ENCODE measurements at regions not wholly inside any gene's neighbourhood (a gene's known extent, or its start where the extent isn't known, plus 50 kb on each side); places are given as distances from the start of the nearest gene placed in this dataset.

DNA sequence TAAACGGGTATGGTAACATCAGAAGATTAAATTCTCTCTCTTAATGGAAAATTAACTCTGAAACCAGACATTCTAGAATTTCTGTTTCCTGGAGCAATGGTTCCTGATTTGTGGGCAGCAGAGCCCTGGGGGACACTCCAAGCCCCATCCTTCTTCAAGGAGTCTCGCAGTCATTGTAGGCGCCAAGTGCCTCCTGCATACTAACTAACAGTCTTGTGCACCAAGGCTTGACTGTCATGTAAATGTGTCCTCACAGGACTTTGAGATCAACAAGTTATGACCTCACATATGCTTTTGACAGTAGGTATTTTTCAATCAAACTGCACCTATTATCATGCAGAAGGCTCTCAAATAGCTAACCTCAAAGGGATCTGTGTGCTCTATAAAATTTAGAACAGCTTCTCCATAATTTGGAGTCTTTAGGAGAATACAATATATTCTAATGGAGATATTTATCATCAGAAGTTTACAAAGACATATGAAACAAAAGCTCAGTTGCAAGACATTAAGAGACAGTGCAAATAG, 52.1 kb upstream of the COPS8 start:
- DNase-seq (ENCODE audit: low spot score) (no peak), ATAC-seq (no peak)
- H3K36me3 Mint-ChIP-seq: no peaks in the 10 kb centered on the region
- H3K27me3 Mint-ChIP-seq (ENCODE audit: low read depth): no peaks in the 10 kb centered on the region; the same call in 1 of the 2 replicates
- H3K9me3 Mint-ChIP-seq: peaks cover 6% of the 10 kb centered on the region; the same call in 1 of the 2 replicates
- ChIA-PET POLR2A (no interaction called here), CTCF (interaction anchor here (1.6 kb wide), 1 partner anchor 521 kb away, joined by 5 read pairs; no protein-coding TSS in a partner anchor)
- H3K4me3 Mint-ChIP-seq: no peak overlapping the region
- H3K27ac Mint-ChIP-seq: no peak overlapping the region
- TF ChIP-seq HMGXB4 (CRISPR knock-in tag; IDR thresholded peaks at IDR 0.05) (no peak), ERG (CRISPR knock-in tag; IDR thresholded peaks at IDR 0.05) (no peak), IRF2 (CRISPR knock-in tag; IDR thresholded peaks at IDR 0.05; ENCODE audit: borderline replicate concordance, low read depth) (no peak), NR2C2 (CRISPR knock-in tag; IDR thresholded peaks at IDR 0.05) (no peak), MLX (CRISPR knock-in tag; IDR thresholded peaks at IDR 0.05) (no peak), ZNF138 (CRISPR knock-in tag; conservative IDR thresholded peaks at IDR 0.05) (no peak), FOXJ3 (CRISPR knock-in tag; IDR thresholded peaks at IDR 0.05; ENCODE audit: borderline replicate concordance) (no peak), GABPB1 (CRISPR knock-in tag; IDR thresholded peaks at IDR 0.05) (no peak)
- TF ChIP-seq, protein P1, sequence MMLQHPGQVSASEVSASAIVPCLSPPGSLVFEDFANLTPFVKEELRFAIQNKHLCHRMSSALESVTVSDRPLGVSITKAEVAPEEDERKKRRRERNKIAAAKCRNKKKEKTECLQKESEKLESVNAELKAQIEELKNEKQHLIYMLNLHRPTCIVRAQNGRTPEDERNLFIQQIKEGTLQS (CRISPR knock-in tag; conservative IDR thresholded peaks at IDR 0.05): no peak
- peaks cover 2% of the 10 kb centered on the region; the same call in 1 of the 2 replicates for H3K4me1 Mint-ChIP-seq

GRCh38 chr2:237035781-237036475, 49.8 kb upstream of the COPS8 start:
- H3K27ac Mint-ChIP-seq: no peak overlapping the region
- POLR2A ChIA-PET: no interaction called here

More at GRCh38 chr2:237035781-237036475, 49.8 kb upstream of the COPS8 start:
- CTCF ChIA-PET: no interaction called here
- Mint-ChIP-seq H3K4me1 (peaks cover 13% of the 10 kb centered on the region), H3K27me3 (ENCODE audit: low read depth) (no peaks in the 10 kb centered on the region; the same call in 1 of the 2 replicates), H3K36me3 (no peaks in the 10 kb centered on the region), H3K4me3 (no peak overlapping the region), H3K9me3 (peaks cover 6% of the 10 kb centered on the region; the same call in 1 of the 2 replicates)
- ATAC-seq: no peak
- TF ChIP-seq, protein P2, sequence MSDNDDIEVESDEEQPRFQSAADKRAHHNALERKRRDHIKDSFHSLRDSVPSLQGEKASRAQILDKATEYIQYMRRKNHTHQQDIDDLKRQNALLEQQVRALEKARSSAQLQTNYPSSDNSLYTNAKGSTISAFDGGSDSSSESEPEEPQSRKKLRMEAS (CRISPR knock-in tag; IDR thresholded peaks at IDR 0.05): no peak
- TF ChIP-seq ERG (CRISPR knock-in tag; IDR thresholded peaks at IDR 0.05): no peak
- TF ChIP-seq ATF1 (CRISPR knock-in tag; IDR thresholded peaks at IDR 0.05): no peak
- TF ChIP-seq TCF7 (CRISPR knock-in tag; IDR thresholded peaks at IDR 0.05; ENCODE audit: low read depth): no peak
- no peak for TF ChIP-seq ZNF416 (CRISPR knock-in tag; IDR thresholded peaks at IDR 0.05)
- no peak for TF ChIP-seq SMAD4 (CRISPR knock-in tag; IDR thresholded peaks at IDR 0.05)
- TF ChIP-seq ZNF423 (CRISPR knock-in tag; IDR thresholded peaks at IDR 0.05): no peak
- no peak for TF ChIP-seq NFYB (CRISPR knock-in tag; conservative IDR thresholded peaks at IDR 0.05; ENCODE audit: low read depth)
- TF ChIP-seq ZNF396 (CRISPR knock-in tag; IDR thresholded peaks at IDR 0.05; ENCODE audit: borderline replicate concordance): no peak
- TF ChIP-seq SOX15 (CRISPR knock-in tag; IDR thresholded peaks at IDR 0.05): no peak
- no peak for TF ChIP-seq HMGA2 (CRISPR knock-in tag; IDR thresholded peaks at IDR 0.05)
- no peak for TF ChIP-seq GABPB1 (CRISPR knock-in tag; IDR thresholded peaks at IDR 0.05)
- TF ChIP-seq NR1H2 (CRISPR knock-in tag; IDR thresholded peaks at IDR 0.05): no peak
- TF ChIP-seq ZNF263 (CRISPR knock-in tag; IDR thresholded peaks at IDR 0.05; ENCODE audit: low read depth): no peak
- TF ChIP-seq FOXP4 (CRISPR knock-in tag; IDR thresholded peaks at IDR 0.05): no peak
- no peak for TF ChIP-seq ZNF281 (CRISPR knock-in tag; IDR thresholded peaks at IDR 0.05)
- TF ChIP-seq NFE2L1 (CRISPR knock-in tag; IDR thresholded peaks at IDR 0.05): no peak
- DNase-seq (ENCODE audit: low spot score): no peak
